Bronchial epithelial cell (primary cell): ENCODE measurements at regions not wholly inside any gene's neighbourhood (a gene's known extent, or its start where the extent isn't known, plus 50 kb on each side); places are given as distances from the start of the nearest gene placed in this dataset.
A peak's percentile ranks its signal among the peaks of the same experiment; 100 is the strongest.

ENCODE experiments used
- DNase-seq: peaks from one replicate; pipeline ENCODE4 v3.0.0-alpha.2; 2010; ENCODE audit warnings: low read depth
- FAIRE-seq: peaks from 2 replicates; lab custom pipeline; 2011; peaks lifted over from hg19 to GRCh38; lab: Jason Lieb, UNC
- H3K27me3 ChIP-seq: 2 replicates; pipeline ENCODE4 v1.5.1; 2011; ENCODE audit warnings: low read length; ENCODE audit not compliant: control insufficient read depth, insufficient read depth
- H3K36me3 ChIP-seq: 2 replicates; pipeline ENCODE4 v1.5.1; 2011; ENCODE audit warnings: low read length; ENCODE audit not compliant: control insufficient read depth, insufficient read depth
- H3K4me3 ChIP-seq: 2 replicates; pipeline ENCODE4 v1.5.1; 2011; ENCODE audit warnings: mild to moderate bottlenecking, low read depth, low read length, control low read depth
- TF ChIP-seq, protein P1 (sequence below): IDR thresholded peaks from 2 replicates; pipeline ENCODE4 v1.5.1; 2011; ENCODE audit warnings: mild to moderate bottlenecking, moderate library complexity, low read length, control low read depth, inconsistent platforms; ENCODE audit not compliant: insufficient read depth, severe bottlenecking

- H3K27me3 ChIP-seq = no peaks in the 10 kb centered on the region
- DNase-seq = no peak
- H3K4me3 ChIP-seq = no peak overlapping the region
- FAIRE-seq = no peak
- H3K36me3 ChIP-seq = no peaks in the 10 kb centered on the region
- TF ChIP-seq, protein P1, sequence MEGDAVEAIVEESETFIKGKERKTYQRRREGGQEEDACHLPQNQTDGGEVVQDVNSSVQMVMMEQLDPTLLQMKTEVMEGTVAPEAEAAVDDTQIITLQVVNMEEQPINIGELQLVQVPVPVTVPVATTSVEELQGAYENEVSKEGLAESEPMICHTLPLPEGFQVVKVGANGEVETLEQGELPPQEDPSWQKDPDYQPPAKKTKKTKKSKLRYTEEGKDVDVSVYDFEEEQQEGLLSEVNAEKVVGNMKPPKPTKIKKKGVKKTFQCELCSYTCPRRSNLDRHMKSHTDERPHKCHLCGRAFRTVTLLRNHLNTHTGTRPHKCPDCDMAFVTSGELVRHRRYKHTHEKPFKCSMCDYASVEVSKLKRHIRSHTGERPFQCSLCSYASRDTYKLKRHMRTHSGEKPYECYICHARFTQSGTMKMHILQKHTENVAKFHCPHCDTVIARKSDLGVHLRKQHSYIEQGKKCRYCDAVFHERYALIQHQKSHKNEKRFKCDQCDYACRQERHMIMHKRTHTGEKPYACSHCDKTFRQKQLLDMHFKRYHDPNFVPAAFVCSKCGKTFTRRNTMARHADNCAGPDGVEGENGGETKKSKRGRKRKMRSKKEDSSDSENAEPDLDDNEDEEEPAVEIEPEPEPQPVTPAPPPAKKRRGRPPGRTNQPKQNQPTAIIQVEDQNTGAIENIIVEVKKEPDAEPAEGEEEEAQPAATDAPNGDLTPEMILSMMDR = no peak
Measured at GRCh38 chr12:115032521-115032920, 348.5 kb upstream of the TBX3 start.

- FAIRE-seq (no peak), DNase-seq (no peak)
- Histone ChIP-seq H3K36me3 (no peaks in the 10 kb centered on the region), H3K27me3 (no peaks in the 10 kb centered on the region), H3K4me3 (no peak overlapping the region)
- TF ChIP-seq, protein P1 = no peak
Measured at GRCh38 chr12:115030017-115030416, 346.0 kb upstream of the TBX3 start.

DNA sequence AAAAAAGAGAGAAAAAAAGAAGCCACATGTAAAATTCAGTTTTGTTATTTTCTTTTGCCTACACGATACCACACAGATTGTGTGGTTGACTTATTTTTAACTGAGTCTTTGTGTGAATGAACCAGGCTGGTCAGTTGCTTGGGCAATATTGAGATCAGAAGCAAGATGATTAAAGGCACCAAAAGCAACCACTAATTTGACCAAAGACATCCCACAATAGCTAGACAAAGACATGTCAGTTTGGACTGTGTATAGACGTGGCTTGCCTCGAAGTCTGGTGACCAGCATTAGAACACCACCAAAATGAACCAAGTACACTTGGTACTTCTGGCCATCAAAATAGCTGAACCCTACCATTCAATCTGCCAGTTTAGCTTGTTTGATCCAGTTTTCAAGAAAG lies 340.6 kb upstream of the TBX3 start:
- no peak for DNase-seq
- Histone ChIP-seq H3K36me3 (no peaks in the 10 kb centered on the region), H3K27me3 (no peaks in the 10 kb centered on the region), H3K4me3 (no peak overlapping the region)
- peak; percentile 64 for FAIRE-seq
- TF ChIP-seq, protein P1 = no peak

DNA sequence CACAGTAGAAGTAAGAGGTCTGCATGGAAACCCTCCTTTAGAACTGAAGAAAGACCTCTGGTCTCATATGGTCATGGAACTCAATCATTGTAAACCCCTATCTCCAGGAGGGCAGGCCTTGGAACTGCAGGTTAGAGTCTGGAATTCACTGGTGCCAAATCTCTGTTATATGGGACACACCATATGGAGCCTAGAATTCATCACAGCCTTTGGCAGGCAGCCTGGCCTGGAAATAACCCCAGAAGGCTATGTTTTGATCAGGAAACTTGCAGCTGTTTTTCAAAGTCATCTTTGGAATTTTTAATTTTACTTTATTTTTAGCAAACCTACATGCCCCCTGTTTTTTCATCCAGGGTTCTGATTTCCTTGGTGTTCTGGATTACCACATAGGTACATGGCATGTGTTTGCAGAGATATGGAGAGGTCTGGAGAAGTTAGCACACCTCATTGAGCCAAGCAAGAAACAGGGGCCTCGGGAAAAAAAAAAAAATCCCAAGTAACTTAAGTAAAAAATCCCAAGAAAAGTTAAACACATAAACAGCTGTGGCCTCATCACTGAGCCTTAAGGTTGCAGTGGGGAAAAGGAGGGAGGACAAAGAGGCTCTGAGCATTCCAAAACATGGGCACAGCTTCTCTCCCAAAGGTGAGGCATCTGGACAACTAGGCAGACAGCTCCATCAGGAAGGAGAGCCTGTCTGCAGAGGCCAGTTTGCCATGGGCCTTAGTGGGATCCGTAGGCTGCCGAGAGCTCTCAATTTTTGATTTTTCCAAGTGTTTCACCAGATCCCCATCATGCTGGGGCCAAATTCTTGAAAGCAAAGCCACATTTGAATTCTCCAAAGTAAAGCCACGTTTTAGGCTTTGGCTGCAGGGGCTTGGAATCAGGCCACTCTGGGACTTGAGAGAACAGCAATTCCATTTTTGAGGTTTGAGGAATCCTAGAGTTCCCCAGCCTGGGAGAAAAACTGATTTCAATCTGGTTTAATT lies 339.6 kb upstream of the TBX3 start:
- Histone ChIP-seq H3K27me3 (no peaks in the 10 kb centered on the region), H3K36me3 (no peaks in the 10 kb centered on the region), H3K4me3 (no peak overlapping the region)
- FAIRE-seq (no peak), DNase-seq (no peak)
- TF ChIP-seq, protein P1 = no peak

DNA sequence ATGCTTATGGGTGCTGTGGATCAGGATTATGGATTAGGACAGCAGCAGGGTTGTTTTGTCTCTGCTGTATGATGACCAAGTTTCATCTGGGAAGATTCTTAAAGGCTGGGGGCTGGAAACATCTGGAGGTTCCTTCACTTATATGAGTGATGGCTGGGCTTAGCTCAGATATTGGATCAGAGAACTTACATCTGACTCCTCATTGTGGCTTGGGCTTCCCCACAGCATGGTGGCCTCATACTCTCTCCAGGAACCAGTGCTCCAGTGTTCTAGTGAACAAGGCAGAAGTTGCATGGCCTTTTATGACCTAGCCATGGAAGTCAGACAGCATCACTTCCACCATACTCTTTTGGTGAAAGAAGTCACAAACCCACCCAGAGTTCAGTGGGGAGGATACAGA lies 336.1 kb upstream of the TBX3 start:
- FAIRE-seq = no peak
- Histone ChIP-seq H3K36me3 (no peaks in the 10 kb centered on the region), H3K27me3 (no peaks in the 10 kb centered on the region), H3K4me3 (no peak overlapping the region)
- TF ChIP-seq, protein P1 = no peak
- no peak for DNase-seq
